Retinal pigment epithelial cell (primary cell): ENCODE measurements at regions not wholly inside any gene's neighbourhood (a gene's known extent, or its start where the extent isn't known, plus 50 kb on each side); places are given as distances from the start of the nearest gene placed in this dataset.

ENCODE experiments used
- DNase-seq: peaks from one replicate; pipeline ENCODE4 v3.0.0-alpha.2; 2010; ENCODE audit warnings: low read depth
- H3K4me3 ChIP-seq: 2 replicates; pipeline ENCODE4 v1.5.1; 2011; ENCODE audit warnings: mild to moderate bottlenecking, low read length, control low read depth, moderate library complexity
- TF ChIP-seq, protein P1 (sequence below): conservative IDR thresholded peaks from 2 replicates; pipeline ENCODE4 v1.5.1; 2011; ENCODE audit warnings: low read depth, low read length, control low read depth, inconsistent platforms

DNA sequence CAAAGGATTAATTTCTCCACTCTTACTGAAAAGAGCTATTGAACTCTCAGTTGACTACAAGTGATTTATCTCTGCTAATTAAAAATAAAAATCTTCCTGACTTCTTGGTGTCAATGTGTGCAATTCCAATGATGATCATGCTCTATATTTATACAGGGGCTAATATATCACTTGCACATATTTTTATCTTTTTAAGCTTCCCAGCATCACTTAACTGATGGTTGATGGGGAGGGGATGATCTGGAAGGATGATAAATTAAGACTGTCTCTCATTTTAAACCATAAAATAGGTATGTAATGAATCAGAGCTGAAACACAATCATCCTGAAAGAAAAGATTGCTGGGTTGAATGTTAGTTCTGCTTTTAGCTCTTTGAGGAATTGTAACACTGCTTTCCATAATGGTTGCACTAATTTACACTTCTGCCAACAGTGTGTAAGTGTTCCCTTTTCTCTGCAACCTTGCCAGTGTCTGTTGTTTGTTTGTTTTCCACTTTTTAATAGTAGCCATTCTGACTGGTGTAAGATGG is 169.6 kb upstream of the ECI2 start:
- no peak for DNase-seq
- H3K4me3 ChIP-seq: no peak overlapping the region
- TF ChIP-seq, protein P1, sequence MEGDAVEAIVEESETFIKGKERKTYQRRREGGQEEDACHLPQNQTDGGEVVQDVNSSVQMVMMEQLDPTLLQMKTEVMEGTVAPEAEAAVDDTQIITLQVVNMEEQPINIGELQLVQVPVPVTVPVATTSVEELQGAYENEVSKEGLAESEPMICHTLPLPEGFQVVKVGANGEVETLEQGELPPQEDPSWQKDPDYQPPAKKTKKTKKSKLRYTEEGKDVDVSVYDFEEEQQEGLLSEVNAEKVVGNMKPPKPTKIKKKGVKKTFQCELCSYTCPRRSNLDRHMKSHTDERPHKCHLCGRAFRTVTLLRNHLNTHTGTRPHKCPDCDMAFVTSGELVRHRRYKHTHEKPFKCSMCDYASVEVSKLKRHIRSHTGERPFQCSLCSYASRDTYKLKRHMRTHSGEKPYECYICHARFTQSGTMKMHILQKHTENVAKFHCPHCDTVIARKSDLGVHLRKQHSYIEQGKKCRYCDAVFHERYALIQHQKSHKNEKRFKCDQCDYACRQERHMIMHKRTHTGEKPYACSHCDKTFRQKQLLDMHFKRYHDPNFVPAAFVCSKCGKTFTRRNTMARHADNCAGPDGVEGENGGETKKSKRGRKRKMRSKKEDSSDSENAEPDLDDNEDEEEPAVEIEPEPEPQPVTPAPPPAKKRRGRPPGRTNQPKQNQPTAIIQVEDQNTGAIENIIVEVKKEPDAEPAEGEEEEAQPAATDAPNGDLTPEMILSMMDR: no peak

DNA sequence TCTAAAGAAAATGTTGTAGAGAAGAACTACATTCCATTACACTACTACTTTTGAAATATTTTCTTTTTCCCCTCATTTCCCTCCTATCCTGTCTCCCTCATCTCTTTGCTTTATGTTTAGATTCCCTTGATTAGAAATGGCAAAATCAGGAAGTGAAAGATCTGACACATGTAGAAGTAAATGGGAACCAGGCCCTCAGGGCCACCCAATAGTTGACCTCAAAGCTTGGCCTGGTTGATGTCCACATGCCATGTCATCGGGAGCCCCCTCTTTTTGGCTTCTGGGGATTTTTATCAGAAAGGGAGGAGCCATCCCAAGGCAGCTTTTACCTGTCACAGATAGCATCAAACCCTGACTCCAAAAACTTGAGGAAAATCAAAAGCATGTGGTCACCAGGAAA is 168.3 kb upstream of the ECI2 start:
- TF ChIP-seq, protein P1: no peak
- DNase-seq: no peak

DNA sequence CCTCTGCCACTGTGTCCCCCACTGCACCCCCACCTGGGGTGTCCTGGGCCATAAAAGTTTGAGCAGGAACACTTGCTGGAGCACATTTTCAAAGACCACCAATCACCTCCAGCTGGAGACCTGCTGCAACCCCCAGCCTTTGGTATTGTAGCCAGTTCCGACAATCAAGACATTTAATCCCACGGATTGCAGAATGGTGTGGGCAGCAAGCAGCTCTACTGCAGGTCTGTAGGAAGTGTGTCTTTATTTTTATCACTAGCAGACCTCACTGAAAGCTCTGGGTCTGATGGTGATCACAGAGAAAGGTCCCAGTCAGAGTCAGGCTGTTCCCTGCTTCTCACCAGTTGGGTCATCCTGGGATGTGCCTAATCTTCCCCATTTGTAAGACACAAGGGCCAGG is 167.1 kb upstream of the ECI2 start:
- no peak overlapping the region for H3K4me3 ChIP-seq
- TF ChIP-seq, protein P1: no peak
- DNase-seq: no peak

More for the DNA sequence above, 168.3 kb upstream of the ECI2 start:
- no peak overlapping the region for H3K4me3 ChIP-seq

DNA sequence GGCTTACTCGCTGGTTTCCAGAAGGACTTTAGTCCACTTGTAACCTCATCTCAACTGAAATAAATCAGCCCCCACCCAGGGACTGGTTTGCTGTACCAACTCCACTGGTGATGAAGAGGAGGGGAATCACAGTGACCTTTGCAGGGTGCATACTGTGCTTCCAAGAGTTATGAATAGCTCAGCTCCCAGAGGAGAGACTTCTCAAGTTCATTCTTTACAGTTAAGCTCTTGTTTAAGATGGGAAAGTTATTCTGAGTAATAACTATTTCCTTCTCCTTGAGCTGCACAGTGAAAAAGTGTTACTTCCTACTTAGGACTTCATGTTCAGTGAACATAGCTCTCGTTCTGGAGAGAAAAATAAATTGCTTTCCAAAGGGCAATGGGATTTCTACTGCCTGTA is 166.5 kb upstream of the ECI2 start:
- no peak for DNase-seq
- H3K4me3 ChIP-seq: no peak overlapping the region
- TF ChIP-seq, protein P1: no peak

DNA sequence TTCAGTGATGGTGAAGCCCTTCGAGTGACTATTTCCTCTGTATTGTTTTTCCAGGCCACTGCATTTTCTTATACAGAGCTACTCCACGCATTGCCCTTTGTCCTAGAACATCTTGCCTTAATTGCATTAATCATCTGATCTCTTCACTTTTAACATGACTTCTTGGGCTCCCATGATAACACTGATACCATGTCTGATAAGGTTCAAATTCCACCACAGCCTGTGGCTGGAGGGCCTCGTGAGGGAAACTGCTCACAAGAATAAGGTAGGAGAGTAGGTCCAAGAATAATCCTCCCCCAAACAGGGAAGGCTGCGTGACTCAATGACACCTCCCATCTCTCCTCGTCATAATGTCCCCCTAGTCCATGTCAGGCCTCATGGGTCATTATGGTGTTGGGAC is 165.5 kb upstream of the ECI2 start:
- TF ChIP-seq, protein P1: no peak
- no peak overlapping the region for H3K4me3 ChIP-seq
- DNase-seq: no peak

DNA sequence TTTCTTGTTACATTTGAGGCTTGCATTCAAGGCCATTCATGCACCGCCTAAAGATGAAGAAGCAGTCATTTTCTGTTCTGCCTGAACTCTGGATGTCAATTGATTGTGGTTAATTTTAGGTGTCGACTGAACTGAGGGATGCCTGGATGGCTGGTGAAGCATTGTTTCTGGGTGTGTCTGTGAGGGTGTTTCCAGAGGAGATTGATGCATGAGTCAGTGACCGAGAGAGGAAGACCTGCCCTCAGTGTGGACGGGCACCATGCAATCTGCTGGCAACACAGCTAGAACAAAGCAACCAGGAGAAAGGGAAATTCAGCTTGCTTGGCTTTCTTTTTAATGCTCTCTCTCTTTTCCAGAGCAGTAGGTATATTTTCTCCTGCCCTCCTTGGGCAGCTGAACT is 164.1 kb upstream of the ECI2 start:
- H3K4me3 ChIP-seq: no peak overlapping the region
- no peak for DNase-seq
- TF ChIP-seq, protein P1: no peak

DNA sequence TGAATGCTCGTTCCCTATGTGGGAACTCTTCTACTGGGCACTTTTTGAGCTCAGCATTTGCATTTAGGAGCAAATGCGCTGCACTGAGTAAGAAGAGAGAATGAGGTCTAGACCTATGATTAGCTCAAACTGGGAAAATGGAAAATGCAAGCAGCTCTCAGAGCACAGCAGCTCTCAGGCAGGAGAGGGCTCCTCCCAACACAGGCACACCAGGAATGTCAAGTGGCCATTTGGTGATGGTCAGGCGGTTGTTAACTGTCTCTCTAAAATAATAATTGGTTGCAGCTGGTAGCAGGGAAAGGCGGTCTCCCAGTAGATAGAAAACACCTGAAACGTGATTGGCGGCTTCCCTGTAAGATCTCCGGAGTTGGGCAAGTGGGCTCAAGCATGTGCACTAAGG is 162.0 kb upstream of the ECI2 start:
- no peak for DNase-seq
- TF ChIP-seq, protein P1: no peak
- H3K4me3 ChIP-seq: no peak overlapping the region
